Putamen (tissue), 1 donor: ENCODE measurements at regions not wholly inside any gene's neighbourhood (a gene's known extent, or its start where the extent isn't known, plus 50 kb on each side); places are given as distances from the start of the nearest gene placed in this dataset.
"Not testable (repeated sequence)": the region's sequence is repeated elsewhere in the genome, so short reads cannot be mapped to it uniquely, and the experiment has no call there.

Experiments used
- DNase-seq: peaks from one replicate; pipeline ENCODE4 v3.0.0-alpha.2; 2016; ENCODE audit warnings: low spot score

GRCh38 chr6:51321477-51321876 is 502.8 kb downstream of the TFAP2B start:
- not testable (repeated sequence) for DNase-seq

GRCh38 chr6:51322505-51322904 is 503.8 kb downstream of the TFAP2B start:
- no peak for DNase-seq

DNA sequence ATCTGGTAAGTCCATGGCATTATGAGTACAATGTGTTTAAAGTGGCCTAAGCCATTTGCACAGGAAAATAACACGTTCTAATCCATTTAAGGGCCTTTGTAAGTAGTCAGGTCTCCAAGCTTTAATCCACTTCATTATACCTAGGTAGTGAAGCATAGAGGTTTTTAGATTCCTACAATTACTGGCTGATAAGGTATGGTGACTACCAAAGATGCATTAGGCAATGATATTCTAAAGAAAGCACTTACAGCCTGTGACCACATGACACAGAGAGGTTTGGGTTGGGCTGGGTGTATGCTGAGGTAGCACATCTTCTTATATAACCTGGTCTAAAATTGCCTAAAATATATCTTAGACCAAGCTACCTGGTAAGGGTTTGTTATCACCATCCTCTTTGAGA is 504.4 kb downstream of the TFAP2B start:
- DNase-seq, result no peak

DNA sequence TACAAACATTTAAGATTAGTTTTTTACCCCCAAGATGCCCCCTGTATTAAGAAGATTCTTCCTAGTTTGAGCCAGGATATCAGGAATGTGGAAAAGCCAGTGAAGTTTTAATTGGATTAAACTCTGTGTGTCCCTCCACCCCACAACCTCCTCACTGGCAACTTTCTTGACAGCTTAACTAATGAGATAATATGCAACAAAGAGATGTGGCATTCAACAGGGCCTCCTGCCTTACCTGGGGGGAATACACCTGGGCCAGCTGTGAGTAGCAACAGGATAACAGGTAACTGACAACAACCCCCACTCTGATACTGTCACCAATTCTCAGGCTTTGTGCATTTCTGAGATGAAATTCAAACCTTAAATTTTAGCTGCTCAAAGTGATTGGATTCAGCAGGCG is 512.3 kb downstream of the TFAP2B start:
- DNase-seq, result no peak

- DNase-seq, result no peak
These were observed 516.9 kb downstream of the TFAP2B start for GRCh38 chr6:51335543-51335942.

DNA sequence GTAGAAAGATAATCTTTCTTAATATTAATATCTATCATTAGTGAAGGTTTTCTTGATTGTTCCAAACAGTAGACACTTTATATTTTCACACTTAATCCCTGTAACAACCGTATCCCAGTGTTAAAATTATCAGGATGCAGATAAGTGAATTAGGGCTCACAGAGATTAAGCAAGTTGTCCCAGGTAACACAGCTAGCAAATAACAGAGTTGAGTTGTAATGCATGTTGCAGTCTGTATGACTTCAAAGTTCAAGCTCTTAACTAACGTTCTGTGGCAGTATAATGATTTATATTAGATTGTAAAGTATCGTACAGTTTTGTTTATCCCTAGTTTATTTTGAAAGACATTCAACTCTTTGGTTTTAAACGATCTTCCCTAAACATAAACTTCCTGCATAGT is 517.5 kb downstream of the TFAP2B start:
- no peak for DNase-seq

- DNase-seq, result no peak
These were observed 518.6 kb downstream of the TFAP2B start for GRCh38 chr6:51337277-51337676.

- no peak for DNase-seq
These were observed 520.4 kb downstream of the TFAP2B start for GRCh38 chr6:51339108-51339507.

DNA sequence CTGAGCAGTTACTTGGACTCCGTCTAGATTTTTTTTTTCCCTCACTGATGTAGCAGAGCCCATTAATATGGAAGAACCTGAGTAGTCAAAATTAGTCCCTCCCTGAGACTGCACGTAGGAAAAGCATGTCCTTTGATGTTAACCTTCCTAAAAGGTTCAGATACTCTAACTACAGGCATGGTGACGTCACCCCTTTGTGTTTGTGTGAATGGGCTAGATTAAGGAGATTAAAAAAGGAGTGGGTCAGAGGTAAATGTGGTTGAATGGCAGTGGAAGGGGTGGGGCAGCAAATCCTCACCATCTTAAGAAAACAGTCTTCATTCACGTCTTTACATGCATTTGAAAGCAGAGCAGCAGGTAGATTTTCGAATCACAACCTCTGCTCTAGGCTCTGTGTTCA is 521.1 kb downstream of the TFAP2B start:
- DNase-seq, result no peak

- DNase-seq, result no peak
These were observed 523.7 kb downstream of the TFAP2B start for GRCh38 chr6:51342393-51342792.

DNA sequence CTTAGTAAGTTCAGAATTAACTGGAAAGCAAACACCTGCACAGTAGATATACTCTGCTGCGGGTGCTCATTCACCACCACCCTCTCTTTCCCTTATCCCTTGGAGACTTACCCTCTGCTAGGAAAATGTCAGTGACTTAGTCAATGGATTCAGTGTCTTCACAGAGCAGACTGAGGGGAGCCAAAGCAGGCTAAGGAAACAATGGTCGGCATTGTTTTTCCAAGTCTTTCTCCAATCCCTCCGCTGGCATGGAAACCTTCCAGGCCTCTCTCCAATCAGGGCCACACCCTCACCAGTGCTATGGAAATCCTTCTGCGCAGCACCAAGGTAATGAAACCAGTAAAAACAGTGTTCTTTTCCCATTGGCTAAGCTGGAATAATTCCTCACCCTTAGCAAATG is 531.2 kb downstream of the TFAP2B start:
- peak; percentile 42 for DNase-seq

- DNase-seq, result peak; percentile 6
These were observed 531.7 kb downstream of the TFAP2B start for GRCh38 chr6:51350308-51350904.

DNA sequence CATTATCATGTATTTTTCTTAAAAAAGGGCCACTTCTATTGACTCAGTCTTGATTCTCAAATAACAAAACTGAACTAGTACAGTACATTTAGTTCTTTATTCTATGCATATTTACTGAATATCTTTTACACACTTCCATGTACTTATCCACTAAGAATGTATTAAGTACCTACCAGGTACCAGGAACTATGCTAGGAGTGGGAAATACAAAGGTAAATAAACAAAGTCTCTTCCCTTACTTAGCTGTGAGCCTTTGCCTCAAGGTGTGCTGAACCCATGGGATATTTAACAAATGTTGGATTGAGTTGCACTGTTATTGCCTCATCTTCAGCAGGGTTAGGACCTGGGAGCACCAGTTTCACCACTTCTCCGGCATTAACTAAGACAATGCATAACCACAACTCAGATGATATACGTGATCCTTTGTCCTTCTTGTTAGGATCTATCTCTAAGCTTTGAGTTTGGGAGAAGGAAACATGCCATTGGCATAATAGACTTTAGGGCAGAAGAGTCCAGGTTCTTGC is 533.9 kb downstream of the TFAP2B start:
- no peak for DNase-seq

- no peak for DNase-seq
These were observed 541.6 kb downstream of the TFAP2B start for GRCh38 chr6:51360287-51360686.

DNA sequence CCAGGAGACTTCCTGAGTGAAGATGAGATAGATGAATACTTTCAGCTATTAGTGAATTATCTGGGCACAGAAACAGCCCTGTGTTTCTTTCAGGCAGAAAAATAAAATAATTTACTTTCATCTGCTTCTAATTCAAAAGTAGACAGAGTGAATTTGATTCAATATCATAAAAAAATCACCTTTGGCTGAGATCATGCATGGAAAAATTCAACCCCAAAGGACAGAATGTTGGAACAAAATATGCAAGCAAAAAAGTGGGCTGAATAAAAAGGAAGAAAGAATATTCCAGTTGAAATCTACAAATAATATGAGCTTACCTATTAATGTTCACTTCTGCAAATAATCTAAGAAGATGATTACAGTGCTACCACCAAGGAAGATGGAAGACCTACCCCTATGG is 546.9 kb downstream of the TFAP2B start:
- no peak for DNase-seq

DNA sequence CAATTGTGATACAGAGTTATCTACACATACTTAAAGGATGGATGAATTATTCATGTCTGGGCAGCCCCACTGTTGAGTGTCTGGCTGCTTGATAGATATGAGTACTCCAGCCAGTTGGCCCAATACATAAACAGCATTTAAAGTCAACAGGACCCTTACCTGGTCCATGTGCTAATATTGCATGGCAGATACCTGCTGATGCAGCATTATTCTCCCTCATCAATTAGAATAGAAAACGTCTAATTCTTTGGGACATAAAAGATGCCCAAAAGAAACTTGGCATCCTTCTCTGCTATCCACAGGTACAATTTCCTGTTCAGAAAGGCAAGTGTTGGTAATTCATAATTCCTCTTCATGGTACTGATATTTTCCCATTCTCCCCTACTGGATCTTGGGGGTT is 550.8 kb downstream of the TFAP2B start:
- no peak for DNase-seq

GRCh38 chr6:51382847-51383246 is 564.2 kb downstream of the TFAP2B start:
- DNase-seq, result no peak

DNA sequence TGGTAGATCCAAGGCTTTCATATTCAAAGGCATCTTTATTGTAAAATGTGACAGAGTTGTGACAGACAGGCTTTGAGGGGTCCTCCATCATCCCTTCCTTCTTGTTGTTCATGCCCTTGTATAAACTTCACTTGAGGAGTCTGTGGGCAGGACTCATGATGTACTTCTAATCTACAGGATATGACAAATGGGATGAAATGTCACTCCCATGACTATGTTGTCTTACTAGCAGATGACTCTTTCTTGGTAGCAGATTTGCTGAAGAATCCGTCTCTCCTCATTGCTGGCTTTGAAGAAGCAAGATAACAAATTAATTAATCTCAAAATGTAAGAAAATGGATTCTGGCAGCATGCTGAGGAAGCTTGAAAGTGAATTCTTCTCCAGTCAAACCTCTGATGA is 566.1 kb downstream of the TFAP2B start:
- no peak for DNase-seq

DNA sequence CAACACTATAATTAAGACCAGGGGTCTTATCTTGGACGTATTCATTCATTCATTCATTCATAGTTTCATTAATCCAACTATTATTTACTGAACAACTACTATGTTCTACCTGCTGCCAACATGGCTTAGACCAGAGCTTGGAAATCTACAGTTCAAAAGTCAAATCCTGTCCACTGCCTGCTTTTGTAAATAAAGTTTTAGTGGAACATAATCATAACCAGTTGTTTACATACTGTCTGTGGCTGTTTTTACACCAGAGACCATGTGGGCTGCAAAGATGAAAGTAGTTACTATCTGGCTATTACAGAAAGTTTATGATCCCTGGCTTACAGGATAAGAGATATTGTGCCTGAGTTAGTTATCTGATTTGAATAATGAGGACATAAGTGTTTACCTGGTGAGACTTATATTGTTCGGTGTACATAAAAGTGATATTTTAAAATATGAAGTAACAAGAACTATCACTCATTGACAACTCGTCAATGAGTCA is 567.7 kb downstream of the TFAP2B start:
- no peak for DNase-seq

DNA sequence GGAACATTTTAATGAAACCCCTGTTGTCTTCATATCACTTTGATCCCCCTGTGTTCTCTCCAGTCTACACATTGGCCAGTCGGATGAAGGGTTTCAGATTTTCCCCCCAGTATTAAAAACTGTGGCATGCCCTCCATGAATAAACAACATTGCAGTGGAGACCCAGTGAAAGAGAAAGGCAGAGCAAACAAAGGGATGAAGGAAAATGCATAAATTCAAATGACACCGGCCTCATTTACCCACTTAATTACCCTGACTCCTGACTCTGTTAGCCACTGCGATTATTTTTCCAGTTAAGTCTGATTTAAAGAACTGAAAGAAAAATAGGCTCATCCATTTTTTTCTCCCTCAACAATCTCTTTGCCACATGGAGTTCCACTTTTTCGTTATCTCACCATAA is 569.2 kb downstream of the TFAP2B start:
- no peak for DNase-seq

DNA sequence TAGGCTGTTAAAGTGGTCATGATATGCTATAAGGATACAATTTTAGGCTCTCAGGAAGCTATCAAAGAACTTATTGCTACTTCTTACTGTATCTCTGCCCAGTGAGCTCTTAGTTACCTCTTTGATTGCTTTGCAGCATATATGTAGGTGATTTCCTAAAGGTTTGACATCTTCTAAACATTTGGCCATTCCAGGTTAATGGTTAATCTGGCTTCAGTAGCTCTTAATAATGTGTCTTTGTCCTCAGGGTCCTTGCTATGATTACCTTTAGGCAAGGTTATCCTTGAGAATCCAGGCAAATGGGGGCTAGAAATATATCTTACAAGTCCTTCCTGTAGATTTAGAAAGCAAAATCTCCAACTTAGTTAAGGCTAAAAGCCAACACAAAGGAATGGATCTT is 575.4 kb downstream of the TFAP2B start:
- no peak for DNase-seq

DNA sequence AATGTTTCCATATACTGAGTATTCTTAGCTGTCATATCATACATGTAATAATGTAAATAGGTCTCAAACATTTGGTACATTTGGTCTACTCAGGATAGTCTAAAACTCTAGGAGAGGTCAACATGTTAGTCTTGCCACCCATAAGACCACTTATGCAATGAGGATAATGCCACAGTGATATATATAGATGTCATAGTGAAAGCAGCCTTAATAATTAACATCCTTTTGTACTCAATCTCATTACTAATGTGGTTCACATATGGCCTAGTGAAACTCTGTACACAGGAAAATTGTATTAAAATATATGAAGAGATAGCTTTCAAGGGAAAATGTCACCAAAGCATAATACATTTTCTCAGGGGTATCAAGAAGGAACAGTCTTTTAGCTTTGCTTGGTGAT is 577.9 kb downstream of the TFAP2B start:
- DNase-seq, result no peak

DNA sequence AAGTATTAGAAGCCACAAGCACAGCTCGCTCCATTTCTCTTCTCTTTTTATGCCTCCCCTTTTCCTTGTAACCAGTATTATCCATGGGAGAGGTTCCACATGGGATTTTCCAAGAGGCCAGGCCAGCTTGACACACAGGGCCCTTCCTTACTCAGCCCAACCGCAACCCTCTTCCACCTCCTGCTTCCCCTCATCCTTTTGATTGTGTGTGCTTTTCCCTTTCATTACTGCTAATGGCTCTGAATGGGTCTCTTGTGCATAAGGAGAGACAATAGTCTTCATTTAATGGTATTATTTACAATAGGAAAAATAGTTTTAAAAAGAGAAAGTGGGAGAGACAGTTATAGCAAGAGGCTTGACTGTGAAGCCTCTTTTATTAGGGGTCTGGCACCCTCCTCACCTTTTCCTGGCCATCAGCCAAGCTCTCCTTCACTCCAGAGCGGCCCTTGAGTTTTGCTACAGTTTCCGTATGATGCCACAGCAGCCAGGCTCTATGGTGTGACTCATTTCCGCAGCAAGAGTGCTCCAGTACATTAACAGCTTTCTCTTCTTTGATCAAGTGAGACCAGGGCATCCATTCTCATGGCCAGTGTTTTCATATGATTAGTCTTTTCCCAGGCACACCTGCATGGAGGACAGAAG is 579.5 kb downstream of the TFAP2B start:
- no peak for DNase-seq

DNA sequence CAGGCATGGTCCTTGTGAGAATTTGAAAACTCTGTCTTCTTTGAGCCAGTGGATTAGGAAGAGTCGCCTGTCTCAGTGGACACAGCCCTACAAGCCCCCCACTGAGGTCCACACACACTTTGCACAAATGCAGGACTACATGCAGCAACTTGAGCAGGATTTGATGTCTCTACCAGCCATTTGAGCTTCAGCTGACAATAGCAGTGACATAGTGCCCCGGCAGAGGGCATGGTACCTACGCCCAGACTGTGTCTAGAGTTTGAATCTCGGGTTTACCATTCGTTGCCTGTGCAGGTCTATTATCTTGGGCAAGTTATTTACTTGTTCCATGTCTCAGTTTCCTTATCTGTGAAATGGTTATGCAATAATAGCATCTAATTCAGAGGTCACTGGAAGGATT is 580.1 kb downstream of the TFAP2B start:
- no peak for DNase-seq
